ENCODE measurements at regions not wholly inside any gene's neighbourhood (a gene's known extent, or its start where the extent isn't known, plus 50 kb on each side); places are given as distances from the start of the nearest gene placed in this dataset.
"Not testable (repeated sequence)": the region's sequence is repeated elsewhere in the genome, so short reads cannot be mapped to it uniquely, and the experiment has no call there.

DNA sequence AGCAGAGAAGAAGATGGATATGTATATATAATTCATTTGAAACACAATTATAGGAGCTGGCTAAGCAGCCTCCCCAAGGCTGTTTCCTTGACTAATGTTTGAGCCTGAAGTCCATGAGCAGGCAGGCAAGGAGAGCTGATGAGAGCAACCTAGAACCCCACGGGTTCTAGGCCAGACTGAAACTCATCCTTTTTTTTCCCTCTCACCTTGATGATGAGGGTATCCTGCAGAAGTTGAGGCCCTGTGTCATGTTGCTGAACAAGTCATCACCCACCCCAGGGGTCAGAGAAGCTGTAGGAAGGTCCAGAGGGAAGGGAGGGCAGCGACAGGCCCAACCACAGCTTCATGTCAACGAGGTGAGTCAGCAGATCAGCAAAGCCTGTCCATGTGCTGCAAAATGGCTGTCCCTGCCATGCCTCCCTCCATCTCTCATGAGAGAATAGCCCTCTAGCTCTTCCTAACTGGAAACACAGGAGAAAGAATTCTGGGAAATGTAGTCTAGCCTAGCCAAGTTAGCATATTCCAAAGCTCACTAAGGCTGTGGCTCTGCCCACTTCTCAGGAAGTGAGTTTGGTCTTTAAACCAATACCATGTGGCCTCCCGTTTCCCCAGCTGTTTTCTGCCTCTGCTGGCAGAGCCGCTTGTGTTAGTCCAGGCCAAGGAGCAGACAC lies 91.3 kb upstream of the DTNBP1 start:
- DNase-seq, result peak; percentile 83

DNA sequence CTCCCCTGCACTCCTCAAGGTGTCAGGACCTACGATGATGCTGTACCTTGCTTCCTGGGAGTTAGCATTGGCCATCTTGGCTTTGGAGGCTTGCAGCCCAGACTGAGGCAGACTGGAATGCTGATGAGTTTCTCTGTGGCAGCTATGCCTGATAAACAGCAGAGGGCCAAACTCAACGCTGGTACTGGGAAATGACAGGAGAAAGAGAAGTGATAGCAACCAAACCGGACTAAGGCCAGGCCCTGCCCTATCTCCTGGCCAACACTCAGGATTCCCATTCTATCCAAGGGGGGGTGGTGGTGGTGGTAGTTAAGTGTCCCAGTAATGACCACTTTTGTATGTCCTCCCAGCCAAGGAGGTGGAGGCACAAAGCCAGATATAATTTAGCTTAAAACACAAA lies 90.0 kb upstream of the DTNBP1 start:
- no peak for DNase-seq

- DNase-seq, result no peak
Measured at GRCh38 chr6:15751721-15752350, 89.0 kb upstream of the DTNBP1 start.

- no peak for DNase-seq
Measured at GRCh38 chr6:15748341-15748740, 85.5 kb upstream of the DTNBP1 start.

- DNase-seq, result no peak
Measured at GRCh38 chr6:15747354-15747883, 84.6 kb upstream of the DTNBP1 start.

DNA sequence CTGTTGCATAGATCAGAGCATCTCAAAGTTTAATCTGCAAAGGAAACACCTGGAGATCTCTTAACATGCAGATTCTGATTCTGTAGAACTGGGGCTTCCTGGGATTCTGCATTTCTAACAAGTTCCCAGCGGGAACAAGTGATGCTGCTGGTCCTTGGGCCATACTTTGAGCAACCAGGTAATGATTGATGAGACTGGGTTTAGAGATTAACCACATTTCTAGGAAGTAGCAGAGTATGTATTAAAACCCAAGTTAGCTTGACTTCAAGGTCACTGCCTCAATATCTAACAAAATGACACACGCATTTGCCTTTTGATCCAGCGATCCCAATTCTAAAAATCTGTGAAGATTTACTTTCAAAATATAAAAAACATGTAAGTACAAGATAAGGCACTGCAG lies 83.0 kb upstream of the DTNBP1 start:
- no peak for DNase-seq

DNA sequence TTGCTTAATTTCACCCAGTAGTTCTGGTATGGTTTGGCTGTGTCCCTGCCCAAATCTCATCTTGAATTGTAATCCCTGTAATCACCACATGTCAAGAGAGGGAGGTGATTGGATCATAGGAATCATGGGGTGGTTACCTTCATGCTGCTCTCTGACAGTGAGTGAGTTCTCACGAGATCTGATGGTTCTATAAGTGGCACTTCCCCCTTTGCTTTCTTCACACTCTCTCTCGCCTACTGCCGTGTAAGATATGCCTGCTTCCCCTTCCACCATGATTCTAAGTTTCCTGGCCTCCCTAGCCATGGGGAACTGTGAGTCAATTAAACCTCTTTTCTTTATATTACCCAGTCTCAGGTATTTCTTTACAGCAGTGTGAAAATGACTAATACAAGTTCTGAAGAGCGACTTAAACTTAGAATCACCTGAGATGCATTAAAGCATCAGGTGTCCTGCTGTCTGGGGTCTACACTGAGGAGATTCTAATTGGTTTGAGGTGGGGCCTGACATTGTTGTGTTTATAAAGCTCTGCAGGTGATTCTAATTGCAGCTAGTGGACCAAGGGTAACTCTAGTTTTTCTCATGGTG lies 82.1 kb upstream of the DTNBP1 start:
- DNase-seq, result no peak

DNA sequence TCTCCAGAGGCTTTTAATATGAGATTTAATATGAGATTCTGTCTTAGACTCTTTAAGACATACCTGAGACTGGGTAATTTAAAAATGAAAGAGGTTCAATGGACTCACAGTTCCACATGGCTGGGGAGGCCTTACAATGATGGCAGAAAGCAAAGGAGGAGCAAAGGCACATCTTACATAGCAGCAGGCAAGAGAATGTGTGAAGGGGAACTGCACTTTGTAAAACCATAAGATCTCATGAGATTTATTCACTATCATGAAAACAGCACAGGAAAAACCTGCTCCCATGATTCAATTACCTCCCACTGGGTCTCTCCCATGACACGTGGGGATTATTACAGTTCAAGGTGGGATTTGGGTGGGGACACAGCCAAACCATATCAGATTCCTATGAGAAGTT lies 79.2 kb upstream of the DTNBP1 start:
- not testable (repeated sequence) for DNase-seq

DNA sequence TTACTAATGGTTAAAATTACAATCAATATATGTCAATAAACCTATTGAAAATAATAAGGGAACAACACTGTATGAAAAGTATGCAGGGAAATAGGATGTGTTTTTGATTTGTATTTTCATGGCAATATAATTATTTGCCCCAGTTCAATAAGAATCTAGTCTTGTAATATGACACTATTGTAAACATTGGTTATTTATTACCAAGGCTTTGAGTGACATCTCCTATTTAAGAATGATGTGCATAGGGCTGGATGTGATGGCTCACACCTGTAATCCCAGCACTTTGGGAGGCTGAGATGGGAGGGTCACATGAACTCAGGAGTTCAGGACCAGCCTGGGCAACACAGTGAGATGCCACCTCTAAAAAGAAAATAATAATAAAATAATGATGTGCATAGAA lies 78.6 kb upstream of the DTNBP1 start:
- DNase-seq, result no peak

DNA sequence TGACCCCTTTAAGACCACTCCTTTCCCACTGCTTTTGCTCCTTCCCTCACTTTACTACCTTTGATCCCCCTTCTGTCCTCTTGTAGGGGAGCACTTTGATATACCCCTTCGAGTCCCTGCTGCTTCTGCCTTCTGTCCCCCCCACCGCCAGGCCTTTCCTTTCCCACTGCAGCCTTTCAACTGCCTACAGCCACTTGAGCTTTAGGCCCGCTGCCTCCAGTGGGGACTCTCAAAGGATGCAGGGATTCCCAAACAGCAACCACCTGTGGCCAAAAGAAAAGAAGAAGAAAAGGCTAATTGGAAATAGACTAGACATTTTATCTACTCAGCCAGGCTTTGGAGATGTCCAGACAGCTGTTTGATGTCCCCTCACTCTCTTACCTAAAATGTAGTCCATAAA lies 77.0 kb upstream of the DTNBP1 start:
- no peak for DNase-seq

DNA sequence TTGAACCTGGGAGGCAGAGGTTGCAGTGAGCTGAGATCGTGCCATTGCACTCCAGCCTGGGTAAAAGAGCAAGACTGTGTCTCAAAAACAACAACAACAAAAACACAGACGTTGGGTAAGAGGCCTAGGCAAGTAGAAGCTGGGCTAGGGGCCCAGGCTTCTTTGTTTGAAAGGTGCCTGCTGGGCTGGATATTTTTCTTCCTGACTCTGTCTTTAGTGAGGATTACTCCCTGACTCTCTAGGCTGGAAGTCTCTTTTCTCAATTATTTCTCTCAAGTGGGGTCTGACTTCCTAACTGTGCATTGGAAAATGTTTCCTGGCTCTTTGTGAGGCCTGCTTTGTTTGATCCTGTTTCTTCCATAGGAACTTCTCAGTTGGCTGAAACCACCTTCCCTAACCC lies 76.5 kb upstream of the DTNBP1 start:
- DNase-seq, result no peak

DNA sequence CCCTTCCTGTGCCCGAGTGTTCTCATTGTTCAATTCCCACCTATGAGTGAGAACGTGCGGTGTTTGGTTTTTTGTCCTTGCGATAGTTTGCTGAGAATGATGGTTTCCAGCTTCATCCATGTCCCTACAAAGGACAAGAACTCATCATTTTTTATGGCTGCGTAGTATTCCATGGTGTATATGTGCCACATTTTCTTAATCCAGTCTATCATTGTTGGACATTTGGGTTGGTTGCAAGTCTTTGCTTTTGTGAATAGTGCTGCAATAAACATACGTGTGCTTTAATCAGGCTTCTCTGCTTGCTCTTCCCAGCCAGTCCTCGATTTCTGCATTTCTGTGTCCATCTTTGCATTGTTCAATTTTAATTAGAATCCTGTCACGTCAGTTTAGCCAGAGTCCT lies 75.4 kb upstream of the DTNBP1 start:
- not testable (repeated sequence) for DNase-seq

DNA sequence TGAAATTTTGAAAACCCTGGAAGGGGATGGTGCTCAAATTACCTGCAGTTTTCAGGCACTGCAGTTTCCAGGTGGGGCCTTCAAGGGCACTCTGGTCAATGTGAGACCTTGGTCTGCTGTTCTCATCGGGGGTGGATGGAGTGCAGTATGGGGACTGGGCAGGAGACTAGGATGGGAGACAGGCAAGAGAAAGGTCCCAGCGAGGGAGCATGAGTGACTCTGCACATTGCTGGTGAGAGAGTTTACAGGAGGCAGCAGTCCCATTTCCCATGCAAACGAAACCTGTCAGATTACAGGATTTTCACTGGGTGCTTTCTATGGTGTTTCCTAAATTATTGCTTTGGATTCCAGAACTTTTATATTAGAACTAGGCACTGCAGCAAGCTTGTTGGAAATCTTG lies 73.5 kb upstream of the DTNBP1 start:
- DNase-seq, result no peak

DNA sequence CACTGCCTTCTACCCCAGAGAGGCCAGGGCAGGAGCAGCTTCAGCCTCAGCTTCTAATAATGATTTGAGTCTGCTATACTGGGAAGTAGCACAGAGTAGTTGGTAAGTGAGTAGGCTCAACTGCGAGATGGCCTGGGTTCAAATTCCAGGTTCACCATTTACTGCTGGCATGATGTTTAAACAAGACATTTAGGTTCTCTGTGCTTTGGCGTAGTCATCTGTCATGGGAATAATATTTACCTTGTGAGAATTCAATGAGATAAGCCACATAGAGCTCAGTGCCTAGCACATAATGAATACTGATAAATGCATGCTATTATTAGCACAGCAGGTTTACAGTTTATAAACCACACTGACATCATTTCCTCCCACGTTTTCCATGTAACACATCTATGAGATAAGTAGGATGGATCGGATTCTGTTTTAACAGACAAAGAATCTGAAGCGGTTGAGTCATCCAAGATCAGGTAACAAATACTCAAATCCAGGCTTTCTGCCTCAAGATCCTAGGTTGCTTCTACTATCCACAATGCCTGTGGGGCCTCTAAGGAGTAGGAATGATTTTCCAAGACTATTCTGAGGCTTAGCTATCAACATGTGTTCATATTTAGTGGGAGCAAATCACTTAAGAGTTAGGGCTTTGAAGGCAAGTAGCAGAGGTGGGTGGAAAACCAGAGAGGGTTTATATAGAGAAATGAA lies 72.9 kb upstream of the DTNBP1 start:
- peak; percentile 78 for DNase-seq

DNA sequence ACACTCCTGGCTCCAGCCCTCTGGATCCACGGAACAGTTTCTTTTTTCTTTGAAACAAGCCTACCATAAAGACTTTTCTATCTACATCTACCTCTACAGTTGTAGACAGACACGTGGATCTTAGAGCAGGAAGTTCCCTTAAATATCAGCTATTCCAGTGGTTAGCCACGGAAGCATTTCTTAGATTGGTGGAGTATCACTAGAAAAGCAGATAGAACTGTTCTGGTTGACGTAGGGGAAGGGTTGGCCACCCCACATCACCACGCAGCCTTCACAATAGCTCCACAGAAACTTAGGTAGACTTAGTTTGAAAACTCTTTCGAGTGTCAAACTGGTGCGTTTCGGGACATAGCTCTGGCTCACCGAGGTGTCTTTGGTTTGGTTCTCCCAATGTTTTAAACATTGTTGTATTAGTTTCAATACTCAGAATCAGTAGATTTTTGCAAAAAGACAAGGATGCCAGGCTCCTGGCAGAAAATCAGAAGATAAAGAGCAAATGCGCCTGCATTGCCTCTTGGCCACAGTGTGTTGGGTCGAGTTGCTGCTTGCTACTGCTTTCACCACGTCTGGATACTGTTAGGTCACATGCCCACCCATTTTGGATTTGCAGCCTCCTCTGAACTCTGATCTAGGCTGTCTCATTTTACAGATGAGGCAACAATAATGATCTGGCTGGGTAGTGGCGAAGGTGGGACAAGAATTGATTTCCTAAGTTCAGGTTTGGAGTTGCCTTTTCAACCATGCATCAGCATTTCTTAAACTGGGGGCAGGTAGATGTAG lies 71.5 kb upstream of the DTNBP1 start:
- DNase-seq, result no peak

DNA sequence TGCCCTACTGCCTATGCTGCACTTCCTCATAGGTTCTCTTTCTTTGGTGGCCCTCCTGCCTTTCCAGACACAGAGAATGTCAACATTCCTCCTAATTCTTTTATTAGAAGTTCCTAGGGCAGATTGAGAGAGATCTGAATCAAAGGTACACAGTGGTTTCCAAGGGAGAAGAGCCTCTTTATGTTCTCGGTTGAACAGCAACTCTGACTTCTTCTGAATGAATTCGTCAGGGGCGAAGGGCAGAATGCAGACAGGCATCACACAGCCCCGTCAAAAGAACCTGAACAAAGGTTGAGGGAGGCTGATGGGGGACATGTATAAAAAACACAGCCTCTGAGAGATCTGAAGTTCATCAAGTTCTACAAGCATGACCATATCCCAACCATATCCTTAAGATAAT lies 68.1 kb upstream of the DTNBP1 start:
- DNase-seq, result no peak

DNA sequence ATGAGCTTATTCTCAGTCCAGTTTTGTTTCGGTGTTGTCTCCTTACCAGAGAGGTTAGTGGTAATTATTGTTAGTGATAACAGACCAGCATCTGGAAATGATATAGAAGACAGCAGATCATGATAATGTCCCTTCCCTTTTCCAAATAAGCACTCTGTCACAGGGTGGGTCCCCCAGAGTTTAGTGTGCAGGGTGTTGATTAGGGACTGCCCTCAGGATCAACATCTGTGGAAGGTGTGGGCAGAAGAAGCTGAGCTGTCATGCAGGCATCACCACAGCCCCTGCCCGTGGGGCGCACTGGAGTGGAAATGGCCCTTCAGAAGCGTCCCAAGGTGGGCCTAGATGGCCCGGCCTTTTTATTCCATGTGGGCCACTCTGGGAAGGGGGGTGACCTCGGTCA lies 67.6 kb upstream of the DTNBP1 start:
- DNase-seq, result no peak

DNA sequence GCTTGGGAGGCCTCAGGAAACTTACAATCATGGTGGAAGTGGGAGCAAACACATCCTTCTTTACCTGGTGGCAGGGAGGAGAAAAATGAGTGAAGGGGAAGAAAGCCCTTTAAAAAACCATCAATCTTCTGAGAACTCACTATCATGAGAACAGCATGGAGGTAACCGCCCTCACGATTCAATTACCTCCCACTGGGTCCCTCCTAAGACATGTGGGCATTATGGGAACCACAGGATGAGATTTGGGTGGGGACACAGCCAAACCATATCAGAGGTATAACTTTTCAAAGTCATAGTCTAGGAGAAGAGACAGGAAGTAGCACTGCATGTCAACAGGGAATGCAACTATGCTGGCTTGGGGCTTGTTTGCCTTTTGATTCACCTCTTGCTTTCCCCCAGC lies 59.9 kb upstream of the DTNBP1 start:
- no peak for DNase-seq

GRCh38 chr6:15716889-15717288 lies 54.1 kb upstream of the DTNBP1 start:
- no peak for DNase-seq

DNA sequence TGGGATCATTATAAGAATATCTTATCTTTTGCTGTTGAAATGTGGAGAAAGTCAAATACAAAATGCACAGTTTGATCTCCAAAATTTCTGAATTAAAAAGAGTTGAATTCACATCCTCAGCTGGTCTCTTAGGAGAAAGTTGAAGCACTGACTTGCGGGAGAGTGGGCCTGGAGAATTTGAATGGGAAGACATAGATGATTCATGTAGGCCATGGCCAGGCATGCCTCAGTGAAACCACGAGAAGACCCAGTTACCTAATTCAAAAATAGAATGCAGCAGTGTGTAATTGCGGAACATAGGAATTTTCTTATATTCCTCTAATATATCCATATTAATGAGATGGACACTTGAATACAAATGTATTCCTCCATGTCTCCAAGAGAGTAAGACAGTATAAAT lies 53.0 kb upstream of the DTNBP1 start:
- DNase-seq, result no peak

DNA sequence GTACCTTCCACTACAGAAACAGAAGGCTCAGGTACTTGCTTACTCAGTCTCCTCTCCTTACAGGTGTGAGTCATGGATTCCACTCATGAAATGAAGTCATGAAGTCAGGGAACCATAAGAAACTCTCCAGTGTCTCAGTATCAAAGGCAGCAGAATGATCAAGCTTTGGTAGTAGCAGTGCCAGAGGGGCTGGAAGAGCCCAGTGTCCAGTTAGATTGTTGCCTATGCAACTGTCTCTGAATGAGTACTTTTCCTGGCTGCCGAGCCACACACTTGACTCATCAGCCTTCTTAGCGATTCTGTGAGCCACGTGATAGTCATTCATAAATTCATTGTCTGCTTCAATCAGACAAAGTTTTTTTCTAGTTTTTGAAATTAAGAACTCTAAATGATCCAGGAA lies 52.2 kb upstream of the DTNBP1 start:
- DNase-seq, result no peak

DNA sequence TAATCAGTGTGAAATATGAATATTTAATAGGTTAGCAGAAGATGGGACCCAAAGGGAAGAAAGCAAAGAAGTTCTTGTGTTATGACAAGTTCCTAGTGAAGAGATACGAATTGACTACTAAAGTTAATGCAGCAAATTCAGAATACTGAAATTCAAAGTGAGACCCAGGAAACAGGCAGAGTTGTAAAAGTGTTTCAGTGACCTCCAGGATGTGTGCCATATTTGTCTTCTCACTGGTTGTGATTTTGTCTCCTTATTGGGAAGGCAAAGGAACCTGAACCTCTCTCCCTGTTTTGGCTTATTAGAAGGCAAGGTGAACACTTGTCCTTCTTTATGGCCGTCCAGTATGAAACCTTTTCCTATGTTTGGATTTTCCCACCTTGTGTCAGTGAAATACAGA lies 51.8 kb upstream of the DTNBP1 start:
- no peak for DNase-seq

- DNase-seq, result no peak
Measured at GRCh38 chr6:15713325-15713724, 50.5 kb upstream of the DTNBP1 start.

Data from fibroblast of skin of right quadriceps (primary cell).